ENCODE measurements at regions not wholly inside any gene's neighbourhood (a gene's known extent, or its start where the extent isn't known, plus 50 kb on each side); places are given as distances from the start of the nearest gene placed in this dataset.
A peak's percentile ranks its signal among the peaks of the same experiment; 100 is the strongest.

- TF ChIP-seq CTCF (conservative IDR thresholded peaks at IDR 0.05 in 1 of 2, IDR thresholded peaks at IDR 0.05 in 1 of 2; ENCODE audit: low read depth in 1 of 2, low read length in 2 of 2) (peak in 1 of 2 donors; percentile 34), EZH2 (IDR thresholded peaks at IDR 0.05; ENCODE audit: low read length, missing control alignments) (no peak)
Observed at GRCh38 chr14:61106959-61107641, 126.1 kb downstream of the SLC38A6 start.
